NCI-H460 (cell line): ENCODE measurements at regions not wholly inside any gene's neighbourhood (a gene's known extent, or its start where the extent isn't known, plus 50 kb on each side); places are given as distances from the start of the nearest gene placed in this dataset.

Source experiments
- DNase-seq: peaks from one replicate; pipeline ENCODE4 v3.0.0-alpha.2; 2016; ENCODE audit warnings: low read depth; ENCODE audit errors: extremely low read depth

- DNase-seq = no peak
These were observed 195.8 kb upstream of the HABP2 start for GRCh38 chr10:113356794-113357680.

GRCh38 chr10:113357681-113358300 is 195.1 kb upstream of the HABP2 start:
- no peak for DNase-seq

GRCh38 chr10:113359655-113360054 is 193.2 kb upstream of the HABP2 start:
- DNase-seq = no peak

GRCh38 chr10:113360870-113361269 is 192.0 kb upstream of the HABP2 start:
- DNase-seq = no peak

- no peak for DNase-seq
These were observed 190.2 kb upstream of the HABP2 start for GRCh38 chr10:113362645-113363091.

GRCh38 chr10:113364227-113364626 is 188.6 kb upstream of the HABP2 start:
- no peak for DNase-seq

GRCh38 chr10:113368666-113369364 is 184.0 kb upstream of the HABP2 start:
- no peak for DNase-seq

GRCh38 chr10:113369365-113369694 is 183.5 kb upstream of the HABP2 start:
- no peak for DNase-seq

- no peak for DNase-seq
These were observed 176.4 kb upstream of the HABP2 start for GRCh38 chr10:113376428-113376827.

- DNase-seq = no peak
These were observed 173.8 kb upstream of the HABP2 start for GRCh38 chr10:113379091-113379490.

GRCh38 chr10:113381416-113381815 is 171.4 kb upstream of the HABP2 start:
- DNase-seq = no peak

GRCh38 chr10:113381981-113382509 is 170.8 kb upstream of the HABP2 start:
- DNase-seq = no peak

- DNase-seq = no peak
These were observed 170.2 kb upstream of the HABP2 start for GRCh38 chr10:113382691-113383090.

GRCh38 chr10:113384181-113384580 is 168.7 kb upstream of the HABP2 start:
- no peak for DNase-seq

- DNase-seq = peak; percentile 85
These were observed 167.5 kb upstream of the HABP2 start for GRCh38 chr10:113385021-113385999.

GRCh38 chr10:113386005-113386404 is 166.8 kb upstream of the HABP2 start:
- no peak for DNase-seq

GRCh38 chr10:113389969-113390368 is 162.9 kb upstream of the HABP2 start:
- no peak for DNase-seq

- DNase-seq = no peak
These were observed 162.0 kb upstream of the HABP2 start for GRCh38 chr10:113390896-113391295.

- DNase-seq = no peak
These were observed 155.8 kb upstream of the HABP2 start for GRCh38 chr10:113397047-113397446.

GRCh38 chr10:113399065-113399464 is 153.8 kb upstream of the HABP2 start:
- no peak for DNase-seq
